OCI-LY7 (cell line): ENCODE measurements at regions not wholly inside any gene's neighbourhood (a gene's known extent, or its start where the extent isn't known, plus 50 kb on each side); places are given as distances from the start of the nearest gene placed in this dataset.

Source experiments
- BruUV-seq: library from RNA; stranded (reverse); fragments of 400-500 nt; replicated peaks from 2 replicates; lab custom pipeline; 2021; lab: Mats Ljungman, UMichigan
- CTCF ChIA-PET: fragments of 300-600 bp; sonication (Branson Sonifier 250); formaldehyde crosslinking; loops from one replicate; lab custom pipeline; 2022; ENCODE audit warnings: antibody characterized with exemption; ENCODE audit not compliant: unreplicated experiment; lab: Charles Lee
- POLR2A ChIA-PET: fragments of 300-600 bp; sonication (Branson Sonifier 250); formaldehyde crosslinking; loops from one replicate; lab custom pipeline; 2022; ENCODE audit warnings: antibody characterized with exemption; lab: Charles Lee
- DNase-seq: peaks from one replicate; pipeline ENCODE4 v3.0.0-alpha.2; 2015; ENCODE audit warnings: low spot score
- H2AFZ ChIP-seq: fragments of 200-600 bp; sonication (generic), shearing (Covaris generic); 2 replicates; pipeline ENCODE4 v1.6.1; 2014; ENCODE audit warnings: mild to moderate bottlenecking, antibody characterized with exemption, low read length, moderate library complexity
- H3K27ac ChIP-seq: fragments of 200-600 bp; sonication (generic); 2 replicates; pipeline ENCODE4 v1.5.1; 2014; ENCODE audit warnings: mixed run types, low read depth, mild to moderate bottlenecking, moderate library complexity, low read length, inconsistent platforms; ENCODE audit not compliant: poor library complexity, severe bottlenecking
- H3K36me3 ChIP-seq: fragments of 200-600 bp; sonication (generic); 2 replicates; pipeline ENCODE4 v1.6.1; 2014; ENCODE audit warnings: mild to moderate bottlenecking, antibody characterized with exemption, low read length, moderate library complexity, mixed read lengths; ENCODE audit not compliant: insufficient read depth
- H3K4me1 ChIP-seq: fragments of 200-600 bp; sonication (generic); 2 replicates; pipeline ENCODE4 v1.5.1; 2014; ENCODE audit warnings: mild to moderate bottlenecking, low read length; ENCODE audit not compliant: insufficient read depth, poor library complexity, severe bottlenecking
- H3K4me2 ChIP-seq: fragments of 200-600 bp; sonication (generic); 2 replicates; pipeline ENCODE4 v1.6.1; 2014; ENCODE audit warnings: mild to moderate bottlenecking, low read length
- H3K4me3 ChIP-seq: fragments of 200-600 bp; sonication (generic); 2 replicates; pipeline ENCODE4 v1.5.1; 2014; ENCODE audit warnings: mild to moderate bottlenecking, low read depth, low read length; ENCODE audit not compliant: poor library complexity, severe bottlenecking
- H3K79me2 ChIP-seq: fragments of 200-600 bp; sonication (generic); 2 replicates; pipeline ENCODE4 v1.6.1; 2016; ENCODE audit warnings: low read depth, mild to moderate bottlenecking, low read length, moderate library complexity, mixed read lengths; ENCODE audit not compliant: insufficient read depth
- H3K9me2 ChIP-seq: fragments of 200-600 bp; sonication (generic); 2 replicates; pipeline ENCODE4 v1.6.1; 2016; ENCODE audit warnings: mild to moderate bottlenecking, low read length, mixed read lengths; ENCODE audit not compliant: insufficient read depth
- H3K9me3 ChIP-seq: fragments of 200-600 bp; sonication (generic); 2 replicates; pipeline ENCODE4 v1.6.1; 2014; ENCODE audit warnings: mild to moderate bottlenecking, mixed run types, low read length, mixed read lengths
- H4K20me1 ChIP-seq: fragments of 200-600 bp; sonication (generic); 2 replicates; pipeline ENCODE4 v1.6.1; 2014; ENCODE audit warnings: mild to moderate bottlenecking, antibody characterized with exemption, low read length, moderate library complexity, mixed read lengths; ENCODE audit not compliant: insufficient read depth
- CTCF ChIP-seq: fragments of 200-600 bp; sonication (generic); conservative IDR thresholded peaks from 2 replicates; pipeline ENCODE4 v1.5.1; 2014; ENCODE audit warnings: mild to moderate bottlenecking, antibody characterized with exemption, low read length, moderate library complexity, mixed read lengths
- EZH2phosphoT487 ChIP-seq: fragments of 200-600 bp; sonication (generic); IDR thresholded peaks from 2 replicates; pipeline ENCODE4 v1.6.1; 2018; ENCODE audit warnings: low read depth, borderline replicate concordance, mild to moderate bottlenecking, mixed run types, antibody characterized with exemption, low read length, moderate library complexity, mixed read lengths
- intact Hi-C: fragments of 100-400 bp; cut with micrococcal nuclease; formaldehyde crosslinking; loops from one replicate; pipeline ENCODE4 v1.10.0; 2022; ENCODE audit not compliant: unreplicated experiment

- intact Hi-C loops, result no loop called here
- no peaks in the 10 kb centered on the region for H4K20me1 ChIP-seq
- no peaks in the 10 kb centered on the region for H3K9me2 ChIP-seq
- no peak for DNase-seq
- no peaks in the 10 kb centered on the region for H3K9me3 ChIP-seq
- no peak overlapping the region for H3K4me3 ChIP-seq
- no peaks in the 10 kb centered on the region for H3K4me1 ChIP-seq
- no peaks in the 10 kb centered on the region for H3K36me3 ChIP-seq
- POLR2A ChIA-PET, result interaction anchor here (0.7 to 1.0 kb wide), 3 partner anchors 13 to 74 kb away, joined by 3 to 4 read pairs (median 4); no protein-coding TSS in a partner anchor
- TF ChIP-seq CTCF (no peak), EZH2phosphoT487 (no peak)
- no TSS peak for BruUV-seq
- H3K27ac ChIP-seq, result no peak overlapping the region
- no peaks in the 10 kb centered on the region for H3K79me2 ChIP-seq
- H2AFZ ChIP-seq, result no peak overlapping the region
- H3K4me2 ChIP-seq, result no peak overlapping the region
- CTCF ChIA-PET, result no interaction called here
These were observed 389.9 kb upstream of the SEMA3C start for GRCh38 chr7:81308643-81309322.

- no peaks in the 10 kb centered on the region for H3K79me2 ChIP-seq
- no peaks in the 10 kb centered on the region for H3K4me1 ChIP-seq
- POLR2A ChIA-PET, result no interaction called here
- no peak overlapping the region for H2AFZ ChIP-seq
- no peak overlapping the region for H3K4me2 ChIP-seq
- no peaks in the 10 kb centered on the region for H4K20me1 ChIP-seq
- no peak overlapping the region for H3K27ac ChIP-seq
- no peak overlapping the region for H3K4me3 ChIP-seq
- intact Hi-C loops, result no loop called here
- no peaks in the 10 kb centered on the region for H3K36me3 ChIP-seq
- TF ChIP-seq EZH2phosphoT487 (no peak), CTCF (no peak)
- no TSS peak for BruUV-seq
- CTCF ChIA-PET, result no interaction called here
- no peaks in the 10 kb centered on the region for H3K9me2 ChIP-seq
- DNase-seq, result no peak
- H3K9me3 ChIP-seq, result no peaks in the 10 kb centered on the region
These were observed 383.0 kb upstream of the SEMA3C start for GRCh38 chr7:81301815-81302214.

GRCh38 chr7:81300753-81301152 is 381.9 kb upstream of the SEMA3C start:
- no TSS peak for BruUV-seq

More at GRCh38 chr7:81300753-81301152, 381.9 kb upstream of the SEMA3C start:
- ChIA-PET CTCF (no interaction called here), POLR2A (no interaction called here)
- intact Hi-C loops, result no loop called here
- no peaks in the 10 kb centered on the region for H4K20me1 ChIP-seq
- H3K36me3 ChIP-seq, result no peaks in the 10 kb centered on the region
- H3K27ac ChIP-seq, result no peak overlapping the region
- no peak overlapping the region for H2AFZ ChIP-seq
- no peaks in the 10 kb centered on the region for H3K9me2 ChIP-seq
- TF ChIP-seq EZH2phosphoT487, result no peak
- no peak for TF ChIP-seq CTCF
- H3K9me3 ChIP-seq, result no peaks in the 10 kb centered on the region
- no peaks in the 10 kb centered on the region for H3K4me1 ChIP-seq
- no peaks in the 10 kb centered on the region for H3K79me2 ChIP-seq
- no peak overlapping the region for H3K4me3 ChIP-seq
- no peak overlapping the region for H3K4me2 ChIP-seq
- no peak for DNase-seq
